IMR-90 (cell line): ENCODE measurements at regions not wholly inside any gene's neighbourhood (a gene's known extent, or its start where the extent isn't known, plus 50 kb on each side); places are given as distances from the start of the nearest gene placed in this dataset.

ENCODE experiments used
- BHLHE40 ChIP-seq: fragments of 150-350 bp; IDR thresholded peaks from 2 replicates; pipeline ENCODE4 v1.6.1; 2016; ENCODE audit warnings: mild to moderate bottlenecking, low read depth, low read length
- CEBPB ChIP-seq: IDR thresholded peaks from 2 replicates; pipeline ENCODE4 v1.6.1; 2012; ENCODE audit warnings: low read depth, low read length, improper control_type of control experiment
- CHD1 ChIP-seq: IDR thresholded peaks from 2 replicates; pipeline ENCODE4 v1.6.1; 2012; ENCODE audit warnings: low read depth, low read length, improper control_type of control experiment
- CTCF ChIP-seq: conservative IDR thresholded peaks from 2 replicates; pipeline ENCODE4 v1.5.1; 2012; ENCODE audit warnings: mild to moderate bottlenecking, low read depth, low read length, improper control_type of control experiment
- MXI1 ChIP-seq: IDR thresholded peaks from 2 replicates; pipeline ENCODE4 v1.6.1; 2012; ENCODE audit warnings: low read depth, mild to moderate bottlenecking, low read length, moderate library complexity, borderline replicate concordance
- NFE2L2 ChIP-seq: fragments of 150-350 bp; IDR thresholded peaks from 2 replicates; pipeline ENCODE4 v1.6.1; 2016; ENCODE audit warnings: low read depth, mild to moderate bottlenecking, low read length
- POLR2A ChIP-seq: IDR thresholded peaks from 2 replicates; pipeline ENCODE4 v1.6.1; 2012; ENCODE audit warnings: mild to moderate bottlenecking, low read depth, low read length
- RAD21 ChIP-seq: IDR thresholded peaks from 2 replicates; pipeline ENCODE4 v1.6.1; 2012; ENCODE audit warnings: low read length, improper control_type of control experiment
- RFX5 ChIP-seq: IDR thresholded peaks from 2 replicates; pipeline ENCODE4 v1.8.0; 2012; ENCODE audit warnings: low read depth, mild to moderate bottlenecking, low read length, moderate library complexity
- SMC3 ChIP-seq: fragments of 150-350 bp; IDR thresholded peaks from 2 replicates; pipeline ENCODE4 v1.6.1; 2016; ENCODE audit warnings: low read depth, mild to moderate bottlenecking, antibody characterized with exemption, low read length, moderate library complexity
- TF ChIP-seq, protein P1 (sequence below): fragments of 150-350 bp; IDR thresholded peaks from 2 replicates; pipeline ENCODE4 v1.6.1; 2017; ENCODE audit warnings: mild to moderate bottlenecking, antibody characterized with exemption, low read length, low read depth

- TF ChIP-seq SMC3 (no peak), CEBPB (no peak), CTCF (no peak), POLR2A (no peak), RFX5 (no peak), MXI1 (no peak), NFE2L2 (no peak), RAD21 (no peak), CHD1 (no peak), BHLHE40 (no peak)
- TF ChIP-seq, protein P1, sequence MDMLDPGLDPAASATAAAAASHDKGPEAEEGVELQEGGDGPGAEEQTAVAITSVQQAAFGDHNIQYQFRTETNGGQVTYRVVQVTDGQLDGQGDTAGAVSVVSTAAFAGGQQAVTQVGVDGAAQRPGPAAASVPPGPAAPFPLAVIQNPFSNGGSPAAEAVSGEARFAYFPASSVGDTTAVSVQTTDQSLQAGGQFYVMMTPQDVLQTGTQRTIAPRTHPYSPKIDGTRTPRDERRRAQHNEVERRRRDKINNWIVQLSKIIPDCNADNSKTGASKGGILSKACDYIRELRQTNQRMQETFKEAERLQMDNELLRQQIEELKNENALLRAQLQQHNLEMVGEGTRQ: no peak
These were observed 71.4 kb upstream of the SPOPL start for GRCh38 chr2:138430181-138430580.
